Sigmoid colon (tissue), 4 donors: ENCODE measurements at regions not wholly inside any gene's neighbourhood (a gene's known extent, or its start where the extent isn't known, plus 50 kb on each side); places are given as distances from the start of the nearest gene placed in this dataset.

ENCODE experiments used
- EP300 ChIP-seq, 4 donors: sonication (generic); formaldehyde crosslinking; IDR thresholded peaks; one replicate each; pipeline ENCODE4 v1.6.1; 2017; ENCODE audit warnings: antibody characterized with exemption in 4 of 4
- POLR2A ChIP-seq, 2 donors: fragments of 450-650 bp; IDR thresholded peaks; one replicate each; pipeline ENCODE4 v1.6.1; 2016; ENCODE audit warnings: antibody characterized with exemption in 2 of 2, mild to moderate bottlenecking in 2 of 2, moderate library complexity in 2 of 2
- POLR2AphosphoS5 ChIP-seq, 4 donors: sonication (generic); formaldehyde crosslinking; IDR thresholded peaks; one replicate each; pipeline ENCODE4 v1.6.1; 2017; ENCODE audit warnings: antibody characterized with exemption in 4 of 4
- TF ChIP-seq, protein P1 (sequence below), 4 experiments: fragments of 450-650 bp in 3 of 4; fragments of 200-600 bp in 1 of 4; IDR thresholded peaks; one replicate each; pipeline ENCODE4 v1.5.1; 2016 to 2019; ENCODE audit warnings: antibody characterized with exemption in 4 of 4, mild to moderate bottlenecking in 3 of 4, moderate library complexity in 2 of 4

DNA sequence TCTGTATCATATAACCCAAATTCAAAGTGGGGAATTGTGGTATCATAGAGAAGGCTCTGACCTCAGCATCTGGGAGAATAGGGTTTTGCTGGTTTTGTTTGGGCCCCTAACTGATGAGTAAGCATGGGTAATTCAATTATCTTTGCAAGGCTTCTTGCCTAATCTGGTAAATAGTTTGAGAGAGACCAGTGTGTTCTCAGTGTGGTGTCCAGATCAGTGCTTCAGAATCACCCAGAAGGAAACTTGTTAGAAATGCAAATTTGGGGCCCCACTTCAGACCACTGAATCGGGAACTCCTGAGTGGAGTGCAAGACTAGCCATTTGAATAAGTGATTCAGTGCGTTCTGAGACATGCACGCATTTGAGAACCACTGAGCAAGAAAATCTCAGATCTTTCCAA is 282.7 kb downstream of the EPHA4 start:
- TF ChIP-seq, protein P1, sequence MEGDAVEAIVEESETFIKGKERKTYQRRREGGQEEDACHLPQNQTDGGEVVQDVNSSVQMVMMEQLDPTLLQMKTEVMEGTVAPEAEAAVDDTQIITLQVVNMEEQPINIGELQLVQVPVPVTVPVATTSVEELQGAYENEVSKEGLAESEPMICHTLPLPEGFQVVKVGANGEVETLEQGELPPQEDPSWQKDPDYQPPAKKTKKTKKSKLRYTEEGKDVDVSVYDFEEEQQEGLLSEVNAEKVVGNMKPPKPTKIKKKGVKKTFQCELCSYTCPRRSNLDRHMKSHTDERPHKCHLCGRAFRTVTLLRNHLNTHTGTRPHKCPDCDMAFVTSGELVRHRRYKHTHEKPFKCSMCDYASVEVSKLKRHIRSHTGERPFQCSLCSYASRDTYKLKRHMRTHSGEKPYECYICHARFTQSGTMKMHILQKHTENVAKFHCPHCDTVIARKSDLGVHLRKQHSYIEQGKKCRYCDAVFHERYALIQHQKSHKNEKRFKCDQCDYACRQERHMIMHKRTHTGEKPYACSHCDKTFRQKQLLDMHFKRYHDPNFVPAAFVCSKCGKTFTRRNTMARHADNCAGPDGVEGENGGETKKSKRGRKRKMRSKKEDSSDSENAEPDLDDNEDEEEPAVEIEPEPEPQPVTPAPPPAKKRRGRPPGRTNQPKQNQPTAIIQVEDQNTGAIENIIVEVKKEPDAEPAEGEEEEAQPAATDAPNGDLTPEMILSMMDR (IDR thresholded peaks at IDR 0.05) = no peak
- TF ChIP-seq POLR2A (IDR thresholded peaks at IDR 0.05) = no peak
- TF ChIP-seq POLR2AphosphoS5 (IDR thresholded peaks at IDR 0.05) = no peak
- TF ChIP-seq EP300 (IDR thresholded peaks at IDR 0.05) = no peak
